ENCODE measurements at regions not wholly inside any gene's neighbourhood (a gene's known extent, or its start where the extent isn't known, plus 50 kb on each side); places are given as distances from the start of the nearest gene placed in this dataset.

GRCh38 chr9:89701221-89701798 lies 96.5 kb downstream of the GADD45G start (continued):
- TF ChIP-seq MLLT1 (IDR thresholded peaks at IDR 0.05) (peak; percentile 68; the same call in 1 of the 2 replicates), HDAC2 (IDR thresholded peaks at IDR 0.05) (no peak), NRF1 (conservative IDR thresholded peaks at IDR 0.05; ENCODE audit: low read depth, low read length) (no peak), TARDBP (IDR thresholded peaks at IDR 0.05; ENCODE audit: borderline replicate concordance) (no peak), KAT2A (conservative IDR thresholded peaks at IDR 0.05; ENCODE audit: control insufficient read depth, low read depth, low read length) (no peak), NFIC (IDR thresholded peaks at IDR 0.05; ENCODE audit: low read depth, low read length) (peak; percentile 77; the same call in 1 of the 2 replicates), IKZF2 (IDR thresholded peaks at IDR 0.05) (peak; percentile 84 to 92), FOXM1 (IDR thresholded peaks at IDR 0.05; ENCODE audit: low read depth, low read length) (peak; percentile 56; the same call in 1 of the 2 replicates), BCL11A (IDR thresholded peaks at IDR 0.05; ENCODE audit: low read depth, low read length) (peak; percentile 46; the same call in 1 of the 2 replicates), TCF12 (IDR thresholded peaks at IDR 0.05; ENCODE audit: low read depth, low read length) (peak; percentile 64; the same call in 1 of the 2 replicates), MAX (IDR thresholded peaks at IDR 0.05; ENCODE audit: low read depth, low read length) (peak; percentile 59; the same call in 1 of the 2 replicates), JUNB (IDR thresholded peaks at IDR 0.05) (0 out of 2 replicates have a peak, but pooled peaks have one; percentile 25), RCOR1 (conservative IDR thresholded peaks at IDR 0.05; ENCODE audit: low read depth, low read length) (0 out of 2 replicates have a peak, but pooled peaks have one; percentile 14), POLR2A (IDR thresholded peaks at IDR 0.05; ENCODE audit: low read depth, low read length) (peak; percentile 86), MEF2B (IDR thresholded peaks at IDR 0.05; ENCODE audit: partially characterized antibody, poor library complexity, severe bottlenecking) (peak; percentile 97), CREM (IDR thresholded peaks at IDR 0.05; ENCODE audit: low read depth) (peak; percentile 64; the same call in 1 of the 2 replicates), MXI1 (IDR thresholded peaks at IDR 0.05; ENCODE audit: low read depth, low read length) (peak; percentile 85), PRDM15 (CRISPR knock-in tag; IDR thresholded peaks at IDR 0.05) (no peak), IRF4 (IDR thresholded peaks at IDR 0.05; ENCODE audit: low read depth, low read length) (no peak), NR2F1 (conservative IDR thresholded peaks at IDR 0.05) (peak; percentile 64), IKZF1 (conservative IDR thresholded peaks at IDR 0.05) (peak; percentile 92), RELB (IDR thresholded peaks at IDR 0.05; ENCODE audit: low read depth) (peak; percentile 94), EP300 (IDR thresholded peaks at IDR 0.05; ENCODE audit: borderline replicate concordance in 1 of 2, control insufficient read depth in 1 of 2, low read depth in 2 of 2, low read length in 2 of 2) (peak; percentile 27 to 91; a peak in 2 of 4 replicates), ZNF207 (IDR thresholded peaks at IDR 0.05; ENCODE audit: borderline replicate concordance) (0 out of 2 replicates have a peak, but pooled peaks have one; percentile 25), ASH2L (IDR thresholded peaks at IDR 0.05; ENCODE audit: borderline replicate concordance, low read depth) (no peak)
